HG02763 (cell line): ENCODE measurements at regions not wholly inside any gene's neighbourhood (a gene's known extent, or its start where the extent isn't known, plus 50 kb on each side); places are given as distances from the start of the nearest gene placed in this dataset.

Experiments
- ATAC-seq: cut with Tn5 transposase; IDR thresholded peaks from one replicate; pipeline ENCODE4 v1.9.1; 2021; ENCODE audit warnings: mild to moderate bottlenecking, moderate library complexity; ENCODE audit not compliant: unreplicated experiment

DNA sequence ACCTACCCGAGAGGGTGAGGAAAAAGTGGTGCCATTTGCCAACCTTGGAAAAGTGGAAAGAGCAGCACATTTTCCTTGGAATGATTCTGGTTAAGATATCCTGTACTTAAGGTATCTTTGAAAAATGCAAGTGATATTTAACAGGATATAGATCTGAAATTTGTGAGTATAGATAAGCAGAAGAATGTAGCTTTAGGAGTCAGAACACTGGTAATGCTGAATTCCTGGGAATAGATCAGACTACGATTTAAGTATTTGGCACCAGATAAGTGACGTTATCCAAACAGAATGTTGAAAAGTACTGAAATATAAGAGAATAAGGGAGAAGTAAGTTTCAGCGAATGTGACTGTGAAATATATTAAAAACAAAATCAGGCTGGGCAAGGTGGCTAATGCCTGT lies 210.1 kb downstream of the PCDH7 start:
- no peak for ATAC-seq

DNA sequence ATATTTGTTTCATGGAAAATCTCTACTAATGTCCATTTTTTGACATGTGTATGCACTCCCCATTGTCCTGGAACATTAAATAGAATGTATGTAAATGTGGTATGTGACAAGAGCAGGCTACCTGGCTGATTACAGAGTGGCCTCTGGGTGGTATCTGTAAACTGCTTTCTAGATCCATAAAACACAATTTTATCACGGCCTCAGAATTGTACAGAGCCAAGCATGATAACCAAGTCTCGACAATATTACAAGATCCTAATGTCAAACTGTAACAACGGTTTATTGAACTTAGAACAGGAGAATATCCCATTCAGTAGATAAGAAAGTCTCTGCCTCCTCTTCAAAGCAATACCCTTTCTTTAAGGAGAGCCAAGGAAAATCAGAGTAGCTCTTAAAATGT lies 212.4 kb downstream of the PCDH7 start:
- ATAC-seq = no peak

DNA sequence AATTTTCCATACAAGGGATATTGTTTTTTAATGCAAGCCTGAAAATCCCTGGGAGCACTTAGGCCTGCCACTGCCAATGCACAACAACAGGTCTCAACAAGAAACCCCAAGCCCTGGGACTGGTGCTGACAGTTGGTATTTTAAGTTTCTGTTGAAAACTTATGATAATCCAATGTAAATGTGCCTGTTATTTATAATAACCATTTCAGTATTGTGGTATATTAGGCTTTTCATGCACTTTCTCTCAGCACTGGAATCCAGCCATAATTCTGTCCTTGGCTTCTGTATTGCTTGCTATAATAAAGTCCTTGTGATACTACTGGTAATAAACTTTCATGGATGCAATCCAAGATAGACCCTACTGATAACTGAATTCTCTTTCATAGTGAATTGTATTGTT lies 218.9 kb downstream of the PCDH7 start:
- no peak for ATAC-seq

DNA sequence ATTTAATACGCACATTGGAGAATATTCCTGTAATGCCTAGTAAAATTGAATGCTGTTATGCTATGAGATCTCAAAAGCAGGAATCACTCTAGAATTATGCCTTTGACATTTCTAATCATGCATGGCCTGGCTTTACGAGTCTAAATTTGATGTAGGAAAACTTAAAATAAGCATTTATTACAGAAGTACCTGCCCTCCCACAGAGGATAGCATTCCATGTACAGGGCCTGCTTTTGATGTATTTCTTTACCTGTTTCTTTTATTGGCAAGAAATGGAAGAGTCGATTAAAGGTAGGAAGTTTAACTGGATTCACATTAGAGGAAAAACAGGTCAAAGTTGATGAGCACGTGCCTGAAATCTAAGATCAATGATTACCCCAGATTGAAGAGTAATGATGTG lies 219.5 kb downstream of the PCDH7 start:
- ATAC-seq = no peak

DNA sequence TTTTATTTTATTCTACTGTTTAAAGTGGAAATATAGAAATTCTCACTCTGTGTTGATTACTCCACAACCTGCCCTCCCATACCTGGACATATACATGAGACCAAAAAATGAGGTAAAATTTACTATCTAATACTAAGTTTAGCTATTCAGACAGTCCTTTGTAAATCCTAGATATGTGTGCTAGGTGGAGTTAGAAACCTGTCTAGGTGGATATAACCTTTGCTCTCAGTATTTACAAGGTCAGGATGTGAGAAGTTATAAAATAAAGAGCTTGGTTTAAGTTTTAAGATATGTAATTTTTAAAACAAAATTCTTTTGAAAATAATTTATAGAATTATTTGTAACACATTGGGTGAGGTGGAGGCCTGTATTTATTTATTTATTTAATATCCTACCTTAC lies 221.5 kb downstream of the PCDH7 start:
- ATAC-seq = no peak

DNA sequence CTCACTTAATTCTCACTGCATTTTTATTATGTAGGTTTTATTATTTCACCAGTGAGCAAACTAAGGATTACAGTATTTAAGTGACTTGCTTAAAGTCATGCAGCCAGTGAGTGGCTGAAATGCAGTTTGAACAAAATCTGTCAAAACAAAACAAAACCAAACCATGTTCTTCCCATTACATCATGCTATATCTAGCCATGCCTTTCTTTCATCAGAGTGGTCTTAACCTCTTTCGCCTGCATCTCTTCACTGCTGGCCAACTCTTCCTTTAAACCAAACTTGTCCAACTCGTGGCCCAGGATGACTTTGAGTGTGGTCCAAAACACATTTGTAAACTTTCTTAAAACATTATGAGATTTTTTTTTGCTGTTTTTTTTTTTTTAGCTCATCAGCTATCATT lies 223.2 kb downstream of the PCDH7 start:
- no peak for ATAC-seq

DNA sequence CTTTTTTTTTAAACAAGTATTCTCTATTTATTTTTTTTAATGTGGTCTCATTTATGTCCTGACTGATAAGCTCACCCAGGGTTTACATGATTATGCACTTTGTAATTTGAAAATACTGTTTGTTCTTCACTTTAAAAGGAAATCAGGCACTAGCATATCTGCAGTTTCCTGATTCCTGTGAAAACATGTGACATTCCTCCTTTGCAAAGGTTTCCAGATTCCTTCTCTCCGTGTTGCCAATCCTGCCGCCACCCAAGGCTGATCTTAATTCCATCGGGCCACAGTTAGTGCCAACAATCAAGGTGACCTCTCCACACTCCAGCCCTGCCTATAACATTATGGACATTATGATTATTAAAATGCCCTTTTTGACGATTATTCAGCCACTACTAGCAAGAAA lies 225.4 kb downstream of the PCDH7 start:
- ATAC-seq = no peak

DNA sequence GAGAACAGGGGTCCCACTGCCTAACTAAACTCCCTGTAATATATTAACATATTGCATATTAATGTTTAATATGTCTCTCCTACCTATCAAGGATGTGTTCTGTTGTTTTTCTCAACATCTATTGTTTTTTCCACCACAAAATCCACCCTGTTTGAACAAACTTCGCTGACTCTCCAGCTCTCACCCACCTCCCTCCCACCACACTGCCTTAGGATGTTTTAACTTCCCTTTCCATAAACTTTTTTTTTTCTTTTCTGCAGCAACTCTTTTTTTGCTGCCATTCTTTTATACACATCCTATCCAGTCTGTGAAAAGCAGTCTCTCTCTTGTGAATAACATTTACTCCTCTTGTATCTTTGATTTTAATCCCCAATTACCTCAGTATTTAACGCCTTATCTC lies 226.1 kb downstream of the PCDH7 start:
- no peak for ATAC-seq

DNA sequence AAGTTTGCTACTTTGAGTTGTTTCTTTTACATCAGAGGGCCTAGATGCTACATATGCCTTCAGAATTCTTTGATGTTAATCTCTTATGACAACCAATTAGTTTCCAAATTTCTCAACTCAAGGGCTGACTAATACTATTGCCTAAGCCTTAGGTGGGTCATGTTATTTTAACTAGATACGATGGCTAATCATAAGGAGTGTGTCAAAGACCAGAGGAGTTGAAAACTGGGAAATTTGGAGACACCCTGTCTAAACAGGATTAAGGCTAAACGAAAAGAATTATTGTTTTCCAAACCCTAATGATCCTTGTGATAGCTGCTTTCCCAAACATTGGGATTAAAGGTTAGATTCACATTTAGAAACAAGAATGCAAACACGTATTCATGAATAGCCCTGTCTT lies 228.5 kb downstream of the PCDH7 start:
- ATAC-seq = no peak

DNA sequence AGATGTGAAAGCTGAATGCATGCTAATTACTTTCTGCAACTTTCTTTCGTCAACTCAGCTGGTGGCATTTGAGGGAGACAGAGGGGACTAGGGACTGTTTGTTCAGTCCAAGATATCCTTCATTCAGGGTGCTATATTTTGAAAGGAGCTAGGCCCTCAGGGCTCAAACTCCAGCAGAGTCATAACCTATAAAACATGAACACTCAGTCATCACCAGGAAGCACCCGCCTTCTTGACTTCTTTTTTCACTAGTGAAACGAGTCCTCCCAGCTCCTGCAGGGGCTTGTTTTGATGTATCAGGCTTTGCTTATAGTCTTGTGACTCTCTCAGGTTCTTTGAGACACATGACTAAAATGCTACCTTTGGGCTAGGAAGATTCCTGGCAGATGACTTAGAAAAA lies 230.6 kb downstream of the PCDH7 start:
- ATAC-seq = no peak

DNA sequence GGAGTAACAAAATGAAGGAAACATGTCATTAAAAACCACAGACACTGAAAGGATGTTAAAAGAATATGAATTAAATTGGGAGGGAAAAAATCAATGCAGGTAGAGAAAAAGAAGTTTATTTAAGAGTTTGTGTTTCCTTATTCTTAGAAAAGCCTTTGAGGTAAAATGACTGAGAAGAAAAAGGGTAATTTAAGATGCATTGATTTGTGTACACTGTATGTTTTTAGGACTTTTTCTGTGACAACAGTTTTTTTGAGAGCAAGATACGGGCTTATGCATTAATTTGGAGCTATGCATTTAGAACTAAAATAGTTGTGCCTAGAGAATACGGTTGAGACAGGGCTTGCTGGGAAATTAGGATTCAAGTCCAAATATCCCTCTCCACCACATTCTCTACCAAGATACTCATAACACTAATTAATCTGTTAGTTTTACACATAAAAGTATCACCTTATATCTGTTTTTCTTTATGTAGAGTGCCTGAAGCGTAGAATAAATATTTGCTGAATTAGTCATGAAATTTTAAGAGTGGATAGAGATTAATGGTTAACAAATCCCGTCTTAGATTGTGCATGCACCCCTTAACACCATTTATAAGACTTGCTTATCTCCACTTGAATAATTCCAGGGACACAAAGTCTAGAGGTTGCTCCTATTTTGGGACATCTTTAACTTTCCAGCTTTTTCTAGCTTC lies 232.5 kb downstream of the PCDH7 start:
- ATAC-seq = no peak

DNA sequence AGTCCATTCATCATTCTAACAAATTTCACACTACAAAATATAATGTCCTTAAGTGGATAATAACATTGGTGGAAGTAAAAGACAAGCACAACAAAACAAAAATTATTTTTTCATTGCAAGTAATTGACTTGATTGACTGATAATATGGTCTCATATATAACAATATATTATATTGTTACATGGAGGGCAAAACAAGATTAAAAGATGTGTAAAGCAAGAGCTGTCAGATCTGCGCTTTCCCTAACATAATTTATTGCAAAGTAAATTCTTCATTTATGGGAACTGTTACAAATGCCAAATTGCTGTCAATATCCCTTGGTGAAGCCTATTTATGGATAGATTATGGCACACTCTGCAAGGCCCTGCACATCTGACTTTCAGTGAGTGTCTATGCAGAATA lies 233.6 kb downstream of the PCDH7 start:
- ATAC-seq = no peak

DNA sequence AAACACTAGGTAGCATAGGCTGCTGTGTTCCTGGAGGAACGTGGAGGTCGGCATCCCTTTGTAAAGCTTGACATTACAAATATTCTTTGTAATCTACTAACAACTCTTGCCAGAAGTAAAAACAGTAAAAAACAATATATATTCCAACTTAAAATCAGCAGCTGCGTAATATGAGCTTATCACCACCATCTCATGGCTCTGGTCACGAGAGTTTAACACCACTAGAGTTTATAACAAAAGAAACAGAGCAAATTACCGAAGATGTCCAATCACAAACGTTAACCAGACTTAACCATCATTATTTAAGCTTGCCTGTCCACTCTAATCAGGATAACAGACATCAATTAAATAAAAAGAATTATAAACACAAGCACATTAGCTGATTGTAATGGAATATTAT lies 236.7 kb downstream of the PCDH7 start:
- ATAC-seq = no peak

DNA sequence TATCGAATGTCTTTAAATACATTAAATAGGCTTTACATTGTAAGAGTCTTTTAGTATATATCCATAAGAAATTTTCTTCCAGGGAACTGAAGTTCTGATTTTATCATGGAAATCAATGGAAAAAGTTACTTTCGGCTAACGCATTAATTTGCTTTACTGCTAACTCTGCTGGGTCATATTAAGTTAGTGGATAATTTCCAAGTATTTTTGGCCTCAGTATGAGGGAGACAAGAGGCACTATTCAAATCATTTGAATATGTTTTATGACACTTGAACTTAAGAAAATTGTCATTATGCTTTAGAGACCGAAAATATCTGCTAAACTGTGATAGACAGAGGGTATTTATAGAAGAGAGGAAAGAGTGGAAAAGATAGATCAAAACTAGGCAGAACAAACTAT lies 237.5 kb downstream of the PCDH7 start:
- ATAC-seq = no peak

DNA sequence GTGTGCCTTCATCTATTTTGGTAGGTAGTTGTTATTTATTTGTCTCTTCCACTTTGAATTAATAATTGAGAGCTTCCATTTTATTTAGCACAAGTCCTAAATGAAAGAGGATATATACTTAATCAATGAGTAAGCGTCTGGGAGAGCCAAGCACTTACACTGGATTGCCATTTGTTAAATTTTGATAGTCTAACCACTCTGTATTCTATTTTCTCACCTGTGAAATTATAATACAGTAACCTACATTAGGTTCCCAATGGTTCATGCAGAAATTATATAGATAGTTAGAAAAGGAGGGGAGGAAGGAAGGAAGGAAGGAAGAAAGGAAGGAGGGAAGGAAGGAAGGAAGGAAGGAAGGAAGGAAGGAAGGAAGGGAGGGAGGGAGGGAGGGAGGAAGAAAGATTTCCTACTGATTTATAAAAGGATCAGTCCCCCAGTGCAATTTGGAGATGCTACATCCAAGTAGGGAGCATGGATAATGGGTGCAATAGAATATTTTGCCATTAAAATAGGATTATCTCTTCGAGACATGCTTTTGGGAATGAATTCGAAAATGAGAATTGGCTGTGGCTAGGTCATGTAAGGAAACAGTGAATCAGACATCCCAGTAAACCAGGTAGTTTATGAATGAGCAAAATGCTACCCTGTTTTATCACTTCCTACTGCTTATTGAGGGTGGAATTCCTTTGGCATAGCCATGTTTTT lies 239.8 kb downstream of the PCDH7 start:
- ATAC-seq = no peak

DNA sequence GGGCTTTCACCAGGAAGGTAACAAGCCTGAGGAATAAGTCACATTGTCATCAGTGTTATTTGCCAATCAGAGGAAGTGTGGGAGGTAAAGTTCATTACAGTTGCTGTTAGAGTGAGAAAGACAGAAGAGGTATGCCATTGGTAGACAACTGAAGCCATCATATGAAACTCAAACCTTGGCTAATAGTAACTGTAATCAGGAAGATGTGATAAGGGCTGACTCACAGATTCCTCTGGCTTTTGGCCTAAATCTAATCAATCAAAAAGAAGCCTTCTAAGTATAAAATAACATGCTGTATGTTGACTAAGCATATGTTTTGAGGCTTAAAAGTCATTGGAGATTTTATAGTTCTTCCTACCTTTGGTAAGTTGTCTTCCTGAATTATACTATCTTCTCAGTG lies 242.8 kb downstream of the PCDH7 start:
- no peak for ATAC-seq

DNA sequence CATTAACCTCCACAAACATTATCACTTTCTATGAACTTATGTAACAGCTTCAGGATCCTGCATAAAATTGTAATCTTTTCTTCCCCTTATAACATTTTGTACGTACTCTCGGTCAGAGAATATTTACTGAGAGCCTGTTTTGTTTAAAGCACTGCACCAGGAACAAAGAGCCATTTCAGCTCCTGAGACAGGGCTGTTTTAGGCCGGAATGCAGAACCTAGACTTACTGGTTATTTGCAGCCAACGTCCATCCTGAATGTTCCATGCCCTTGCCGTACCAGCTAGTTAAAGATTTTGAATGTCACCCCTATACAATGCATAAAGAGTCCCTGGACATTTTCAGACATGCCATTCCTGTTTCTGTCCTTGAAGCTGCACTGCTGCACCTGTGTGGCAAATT lies 248.8 kb downstream of the PCDH7 start:
- no peak for ATAC-seq

DNA sequence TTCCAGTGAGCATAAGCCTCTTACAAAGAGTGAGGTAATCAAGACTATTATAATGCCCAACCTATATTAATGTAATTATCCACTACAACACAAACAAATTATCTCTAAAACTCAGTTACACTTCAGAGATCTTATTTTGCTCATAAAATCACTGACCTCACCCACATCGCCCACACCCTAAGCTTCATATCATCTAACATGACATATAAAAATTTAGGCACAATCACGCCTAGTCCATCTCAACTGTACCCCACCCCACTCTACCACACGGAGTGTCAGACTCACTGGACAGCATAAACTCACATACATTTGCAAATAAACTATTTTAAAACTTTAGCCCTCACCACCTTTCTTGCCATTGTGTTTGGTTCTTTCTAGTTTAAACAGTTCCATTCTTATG lies 252.4 kb downstream of the PCDH7 start:
- no peak for ATAC-seq

DNA sequence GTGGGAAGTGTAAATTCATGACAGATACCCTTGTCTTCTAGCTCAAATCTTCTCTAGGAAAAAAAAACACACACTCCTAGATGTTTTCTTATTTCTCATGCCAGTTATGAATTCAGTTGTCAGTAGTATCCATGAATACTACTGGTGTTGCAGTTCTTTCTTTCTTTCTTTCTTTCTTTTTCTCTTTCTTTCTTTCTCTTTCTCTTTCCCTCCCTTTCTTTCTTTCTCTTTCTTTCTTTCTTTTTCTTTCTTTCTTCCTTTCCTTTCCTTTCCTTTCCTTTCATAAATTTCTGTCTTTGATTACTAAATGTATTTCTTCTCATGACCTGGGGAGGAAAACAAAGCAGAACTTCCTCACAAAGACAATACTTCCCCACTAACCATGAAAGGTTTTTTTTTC lies 253.8 kb downstream of the PCDH7 start:
- no peak for ATAC-seq

DNA sequence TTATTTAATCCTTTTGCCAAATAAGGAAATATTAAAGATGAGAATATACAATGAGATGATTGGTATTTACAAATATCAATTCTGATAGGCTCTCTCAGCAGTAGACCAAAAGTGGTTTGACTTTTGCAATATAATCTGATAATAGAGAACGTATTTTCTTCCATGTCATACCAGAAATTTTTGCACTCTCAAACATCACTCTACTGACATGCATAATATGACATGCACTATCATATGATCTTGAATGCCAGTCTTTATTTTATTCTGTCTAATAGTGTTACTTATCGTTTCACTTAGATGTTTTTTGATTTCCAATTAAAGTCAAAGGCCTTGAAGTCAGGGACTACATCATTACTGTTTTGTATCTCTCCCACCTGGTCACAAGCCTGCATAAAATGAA lies 259.2 kb downstream of the PCDH7 start:
- no peak for ATAC-seq

DNA sequence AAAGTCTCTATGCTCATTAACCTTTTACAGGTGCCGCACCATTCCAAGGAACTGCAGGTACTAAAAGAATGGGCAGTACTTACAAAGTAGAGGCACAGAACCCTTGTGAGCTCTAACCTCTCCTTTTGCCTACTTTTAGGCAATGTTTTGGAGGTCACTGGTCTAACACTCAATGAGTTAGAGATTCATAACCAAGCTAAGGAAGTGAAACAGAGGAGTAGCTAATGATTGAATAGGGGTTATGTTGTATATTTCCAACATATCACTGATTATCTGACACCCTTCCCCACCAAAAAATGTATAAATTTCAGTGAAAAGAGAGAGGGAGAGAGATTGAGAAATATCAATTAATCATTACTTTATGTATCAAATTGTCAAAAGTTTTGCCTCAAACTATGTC lies 269.3 kb downstream of the PCDH7 start:
- ATAC-seq = no peak

DNA sequence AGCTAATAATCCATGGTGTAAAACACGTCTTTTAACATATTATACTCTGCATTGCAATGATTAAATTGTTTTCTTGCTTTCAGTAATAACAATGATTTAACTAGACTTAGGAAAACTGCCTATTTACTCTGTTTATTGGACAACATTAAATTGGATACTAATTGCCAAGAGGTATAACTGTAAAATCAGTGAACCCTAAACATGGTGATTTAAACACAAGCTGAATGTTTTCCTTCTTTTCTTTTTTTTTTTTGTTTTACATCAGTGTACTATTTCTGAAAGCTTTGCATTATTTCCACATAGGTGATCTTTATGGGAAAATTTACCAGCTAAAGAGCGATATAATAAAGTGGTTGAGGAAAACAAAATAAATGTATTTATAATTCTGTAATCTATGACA lies 276.7 kb downstream of the PCDH7 start:
- ATAC-seq = no peak

DNA sequence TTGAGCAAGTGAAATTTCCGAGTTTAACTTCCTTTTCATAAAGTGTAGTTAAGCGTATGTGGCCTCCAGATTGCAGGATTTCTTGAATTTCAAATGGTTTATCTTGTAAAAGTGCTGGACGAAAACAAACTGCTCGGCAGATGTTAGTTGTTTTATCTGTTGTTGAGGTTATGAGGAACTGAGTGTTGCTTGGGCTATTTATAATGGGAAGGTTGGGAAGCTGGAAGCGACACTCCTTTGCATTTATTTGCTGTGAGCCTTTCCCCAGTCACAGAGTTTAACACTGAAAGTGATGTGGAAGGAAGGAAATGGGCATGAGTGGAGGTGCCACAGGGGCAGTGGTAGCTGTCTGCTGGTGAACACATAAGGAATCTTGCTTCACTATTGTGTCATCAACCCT lies 284.9 kb downstream of the PCDH7 start:
- no peak for ATAC-seq
